Mammary epithelial cell (primary cell): ENCODE measurements at regions not wholly inside any gene's neighbourhood (a gene's known extent, or its start where the extent isn't known, plus 50 kb on each side); places are given as distances from the start of the nearest gene placed in this dataset.

Experiments used
- EZH2 ChIP-seq: IDR thresholded peaks from 2 replicates; pipeline ENCODE4 v1.6.1; 2012; ENCODE audit warnings: low read length, inconsistent platforms, borderline replicate concordance
- TF ChIP-seq, protein P1 (sequence below), 2 donors: IDR thresholded peaks in 1 of 2; conservative IDR thresholded peaks in 1 of 2; 2 replicates each; pipeline ENCODE4 v1.5.1; 2011 to 2012; ENCODE audit warnings: inconsistent platforms in 2 of 2, low read length in 2 of 2, mild to moderate bottlenecking in 2 of 2, control low read depth in 1 of 2, low read depth in 1 of 2; ENCODE audit not compliant: insufficient read depth in 1 of 2; ENCODE audit errors: extremely low read depth in 1 of 2

DNA sequence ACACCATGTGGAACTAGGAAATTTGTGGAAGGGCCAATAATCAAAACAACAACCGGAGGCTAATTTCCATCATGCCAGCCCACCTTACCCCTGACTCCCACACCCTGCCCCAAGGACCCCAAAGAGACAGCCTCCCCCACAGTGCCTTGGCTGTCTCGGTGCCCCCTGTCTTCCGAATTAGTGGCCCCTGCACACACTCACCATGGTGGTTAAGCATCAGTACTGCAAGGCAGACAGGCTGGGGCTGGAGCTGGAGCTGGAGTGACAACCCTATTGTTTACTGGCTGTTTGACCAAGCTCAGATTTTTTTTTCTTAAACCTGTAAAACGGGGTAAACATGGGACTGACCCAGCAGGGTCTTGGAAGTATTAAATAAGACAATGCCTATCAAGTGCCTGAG lies 238.0 kb downstream of the TFAP2C start:
- TF ChIP-seq, protein P1, sequence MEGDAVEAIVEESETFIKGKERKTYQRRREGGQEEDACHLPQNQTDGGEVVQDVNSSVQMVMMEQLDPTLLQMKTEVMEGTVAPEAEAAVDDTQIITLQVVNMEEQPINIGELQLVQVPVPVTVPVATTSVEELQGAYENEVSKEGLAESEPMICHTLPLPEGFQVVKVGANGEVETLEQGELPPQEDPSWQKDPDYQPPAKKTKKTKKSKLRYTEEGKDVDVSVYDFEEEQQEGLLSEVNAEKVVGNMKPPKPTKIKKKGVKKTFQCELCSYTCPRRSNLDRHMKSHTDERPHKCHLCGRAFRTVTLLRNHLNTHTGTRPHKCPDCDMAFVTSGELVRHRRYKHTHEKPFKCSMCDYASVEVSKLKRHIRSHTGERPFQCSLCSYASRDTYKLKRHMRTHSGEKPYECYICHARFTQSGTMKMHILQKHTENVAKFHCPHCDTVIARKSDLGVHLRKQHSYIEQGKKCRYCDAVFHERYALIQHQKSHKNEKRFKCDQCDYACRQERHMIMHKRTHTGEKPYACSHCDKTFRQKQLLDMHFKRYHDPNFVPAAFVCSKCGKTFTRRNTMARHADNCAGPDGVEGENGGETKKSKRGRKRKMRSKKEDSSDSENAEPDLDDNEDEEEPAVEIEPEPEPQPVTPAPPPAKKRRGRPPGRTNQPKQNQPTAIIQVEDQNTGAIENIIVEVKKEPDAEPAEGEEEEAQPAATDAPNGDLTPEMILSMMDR (conservative IDR thresholded peaks at IDR 0.05 in 1 of 2, IDR thresholded peaks at IDR 0.05 in 1 of 2; ENCODE audit: extremely low read depth in 1 of 2, insufficient read depth in 1 of 2, low read depth in 1 of 2, low read length in 2 of 2), result no peak
- TF ChIP-seq EZH2, result no peak
